Neuronal stem cell (in vitro differentiated cells): ENCODE measurements at regions not wholly inside any gene's neighbourhood (a gene's known extent, or its start where the extent isn't known, plus 50 kb on each side); places are given as distances from the start of the nearest gene placed in this dataset.

Experiments
- DNase-seq: peaks from one replicate; pipeline ENCODE4 v3.0.0-alpha.2; 2013; ENCODE audit warnings: low spot score
- H2AFZ ChIP-seq: one replicate; pipeline ENCODE4 v1.6.1; 2013; ENCODE audit warnings: mild to moderate bottlenecking, low read length, inconsistent platforms
- H2AK5ac ChIP-seq: 2 replicates; pipeline ENCODE4 v1.6.1; 2013; ENCODE audit warnings: low read depth, mild to moderate bottlenecking, inconsistent platforms, low read length, moderate library complexity, mixed read lengths
- H2BK120ac ChIP-seq: 2 replicates; pipeline ENCODE4 v1.6.1; 2013; ENCODE audit warnings: low read depth, mild to moderate bottlenecking, inconsistent platforms, low read length, moderate library complexity, mixed read lengths
- H2BK12ac ChIP-seq: one replicate; pipeline ENCODE4 v1.6.1; 2013; ENCODE audit warnings: low read length, inconsistent platforms
- H2BK15ac ChIP-seq: 2 replicates; pipeline ENCODE4 v1.6.1; 2013; ENCODE audit warnings: mild to moderate bottlenecking, low read length, inconsistent platforms, mixed read lengths
- H2BK5ac ChIP-seq: one replicate; pipeline ENCODE4 v1.6.1; 2013; ENCODE audit warnings: inconsistent platforms, mild to moderate bottlenecking, low read length, moderate library complexity
- H3K14ac ChIP-seq: one replicate; pipeline ENCODE4 v1.6.1; 2013; ENCODE audit warnings: low read length, inconsistent platforms
- H3K18ac ChIP-seq: 2 replicates; pipeline ENCODE4 v1.6.1; 2013; ENCODE audit warnings: low read length, inconsistent platforms
- H3K23ac ChIP-seq: 2 replicates; pipeline ENCODE4 v1.6.1; 2013; ENCODE audit warnings: low read depth, mild to moderate bottlenecking, mixed read lengths, low read length, inconsistent platforms; ENCODE audit not compliant: poor library complexity
- H3K27ac ChIP-seq: replicated peaks from 3 replicates; pipeline ENCODE4 v1.5.1; 2013; ENCODE audit warnings: low read length, inconsistent platforms
- H3K27me3 ChIP-seq, 3 experiments: 2 replicates each; pipeline ENCODE4 v1.6.1; 2013; ENCODE audit warnings: low read length in 3 of 3, mild to moderate bottlenecking in 2 of 3, inconsistent platforms in 1 of 3, low read depth in 1 of 3, mixed read lengths in 1 of 3, moderate library complexity in 1 of 3; ENCODE audit not compliant: control insufficient read depth in 3 of 3, insufficient read depth in 3 of 3
- H3K36me3 ChIP-seq, 2 donors: replicated peaks in 1 of 2; 2 replicates each; pipeline ENCODE4 v1.6.1; 2013; ENCODE audit warnings: low read length in 2 of 2; ENCODE audit not compliant: control insufficient read depth in 2 of 2, insufficient read depth in 2 of 2
- H3K4ac ChIP-seq: 2 replicates; pipeline ENCODE4 v1.6.1; 2013; ENCODE audit warnings: inconsistent platforms, mild to moderate bottlenecking, low read length, moderate library complexity
- H3K4me1 ChIP-seq, 2 donors: 1 replicate in 1 of 2; 2 replicates in 1 of 2; pipeline ENCODE4 v1.6.1; 2013; ENCODE audit warnings: low read length in 2 of 2, low read depth in 1 of 2; ENCODE audit not compliant: control insufficient read depth in 2 of 2, insufficient read depth in 1 of 2
- H3K4me2 ChIP-seq: one replicate; pipeline ENCODE4 v1.6.1; 2013; ENCODE audit warnings: mild to moderate bottlenecking, low read length, inconsistent platforms; ENCODE audit not compliant: insufficient read depth, poor library complexity, severe bottlenecking
- H3K4me3 ChIP-seq, 2 donors: 2 replicates each; pipeline ENCODE4 v1.5.1; 2013; ENCODE audit warnings: low read length in 2 of 2, mild to moderate bottlenecking in 2 of 2, inconsistent platforms in 1 of 2, moderate library complexity in 1 of 2
- H3K79me1 ChIP-seq: one replicate; pipeline ENCODE4 v1.6.1; 2013; ENCODE audit warnings: low read depth, mild to moderate bottlenecking, inconsistent platforms, low read length, moderate library complexity
- H3K9ac ChIP-seq: one replicate; pipeline ENCODE4 v1.6.1; 2013; ENCODE audit warnings: mild to moderate bottlenecking, low read depth, low read length, inconsistent platforms; ENCODE audit not compliant: poor library complexity
- H3K9me3 ChIP-seq, 2 donors: replicated peaks in 1 of 2; 2 replicates each; pipeline versions ENCODE3 to v1.6.1; 2013; ENCODE audit warnings: low read length in 2 of 2, mild to moderate bottlenecking in 2 of 2, inconsistent platforms in 1 of 2, low read depth in 1 of 2, mixed read lengths in 1 of 2, moderate library complexity in 1 of 2; ENCODE audit not compliant: control insufficient read depth in 2 of 2, insufficient read depth in 1 of 2
- H4K8ac ChIP-seq: one replicate; pipeline ENCODE4 v1.6.1; 2013; ENCODE audit warnings: low read depth, mild to moderate bottlenecking, inconsistent platforms, low read length, moderate library complexity
- H4K91ac ChIP-seq: one replicate; pipeline ENCODE4 v1.6.1; 2013; ENCODE audit warnings: low read length, low read depth, mild to moderate bottlenecking, inconsistent platforms; ENCODE audit not compliant: poor library complexity
- WGBS, 2 donors: extraction: QIAGEN DNeasy Blood & Tissue Kit; methylation state at CpG; one replicate each; pipeline ENCODE4 v1.1.7; 2013; ENCODE audit warnings: missing lambda C conversion rate in 2 of 2, mixed read lengths in 1 of 2; ENCODE audit not compliant: insufficient read length in 2 of 2, insufficient replicate concordance in 1 of 2; ENCODE audit errors: extremely low coverage in 2 of 2; 5-methylcytosine and 5-hydroxymethylcytosine counted together

GRCh38 chrX:1933964-1934363 lies 319.1 kb downstream of the ASMT start:
- Histone ChIP-seq H3K36me3 (no peaks in the 10 kb centered on the region), H2BK120ac (no peak overlapping the region), H3K18ac (no peak overlapping the region), H3K27ac (no peak overlapping the region), H3K79me1 (no peaks in the 10 kb centered on the region), H3K4ac (no peak overlapping the region), H3K14ac (no peak overlapping the region), H2BK15ac (no peak overlapping the region), H4K91ac (no peak overlapping the region), H2AFZ (no peak overlapping the region), H4K8ac (no peak overlapping the region), H3K4me3 (no peak overlapping the region), H3K9ac (no peak overlapping the region), H3K4me1 (peaks cover 0 to 3% of the 10 kb centered on the region in 2 donors), H2AK5ac (no peak overlapping the region), H3K27me3 (no peaks in the 10 kb centered on the region), H3K23ac (no peak overlapping the region), H3K9me3 (peaks cover 0 to 8% of the 10 kb centered on the region in 2 donors), H2BK5ac (no peak overlapping the region), H2BK12ac (no peak overlapping the region), H3K4me2 (no peak overlapping the region)
- DNase-seq: no peak
- WGBS, 2 donors: no CpG with 5 or more reads among the region's 9 CpGs

GRCh38 chrX:1935805-1936204 lies 320.9 kb downstream of the ASMT start:
- Histone ChIP-seq H3K4ac (no peak overlapping the region), H2AFZ (no peak overlapping the region), H3K36me3 (no peaks in the 10 kb centered on the region), H2BK15ac (no peak overlapping the region), H2AK5ac (no peak overlapping the region), H3K27me3 (no peaks in the 10 kb centered on the region), H3K9me3 (peaks cover 0 to 8% of the 10 kb centered on the region in 2 donors), H2BK12ac (no peak overlapping the region), H3K14ac (no peak overlapping the region), H4K91ac (no peak overlapping the region), H3K4me1 (peaks cover 0 to 3% of the 10 kb centered on the region in 2 donors), H3K27ac (no peak overlapping the region), H3K4me3 (no peak overlapping the region), H3K9ac (no peak overlapping the region), H2BK5ac (no peak overlapping the region), H4K8ac (no peak overlapping the region), H3K79me1 (no peaks in the 10 kb centered on the region), H2BK120ac (no peak overlapping the region), H3K4me2 (no peak overlapping the region), H3K18ac (no peak overlapping the region), H3K23ac (no peak overlapping the region)
- DNase-seq: no peak
- WGBS, 2 donors: no CpG with 5 or more reads among the region's 4 CpGs

GRCh38 chrX:1938190-1938589 lies 323.3 kb downstream of the ASMT start:
- Histone ChIP-seq H2AFZ (no peak overlapping the region), H3K18ac (no peak overlapping the region), H3K27ac (no peak overlapping the region), H3K9ac (no peak overlapping the region), H2BK15ac (no peak overlapping the region), H3K9me3 (peaks cover 0 to 8% of the 10 kb centered on the region in 2 donors), H2BK12ac (no peak overlapping the region), H3K14ac (no peak overlapping the region), H2BK5ac (no peak overlapping the region), H2BK120ac (no peak overlapping the region), H3K4me2 (no peak overlapping the region), H3K23ac (no peak overlapping the region), H3K4me3 (no peak overlapping the region), H2AK5ac (no peak overlapping the region), H3K4ac (no peak overlapping the region), H4K8ac (no peak overlapping the region), H3K79me1 (no peaks in the 10 kb centered on the region), H4K91ac (no peak overlapping the region), H3K27me3 (no peaks in the 10 kb centered on the region), H3K4me1 (peaks cover 0 to 6% of the 10 kb centered on the region in 2 donors), H3K36me3 (no peaks in the 10 kb centered on the region)
- WGBS, 2 donors: no CpG with 5 or more reads among the region's 6 CpGs
- no peak for DNase-seq

GRCh38 chrX:1941321-1941720 lies 326.5 kb downstream of the ASMT start:
- no peak overlapping the region for H2BK15ac ChIP-seq
- no peak overlapping the region for H3K18ac ChIP-seq
- peaks cover 0 to 6% of the 10 kb centered on the region in 2 donors for H3K4me1 ChIP-seq
- no peak overlapping the region for H2BK12ac ChIP-seq
- no peak overlapping the region for H3K27ac ChIP-seq
- no peak overlapping the region for H2AFZ ChIP-seq
- no peak overlapping the region for H4K91ac ChIP-seq
- no peak overlapping the region for H3K4me2 ChIP-seq
- WGBS, 2 donors: no CpG with 5 or more reads among the region's 6 CpGs
- no peak overlapping the region for H3K4ac ChIP-seq
- no peak for DNase-seq
- no peak overlapping the region for H2BK120ac ChIP-seq
- no peaks in the 10 kb centered on the region for H3K27me3 ChIP-seq
- H3K36me3 ChIP-seq: no peaks in the 10 kb centered on the region
- H3K4me3 ChIP-seq: no peak overlapping the region
- no peaks in the 10 kb centered on the region for H3K79me1 ChIP-seq
- no peak overlapping the region for H4K8ac ChIP-seq
- H3K23ac ChIP-seq: no peak overlapping the region
- no peak overlapping the region for H2AK5ac ChIP-seq
- no peak overlapping the region for H2BK5ac ChIP-seq
- H3K9me3 ChIP-seq: peaks cover 0 to 8% of the 10 kb centered on the region in 2 donors
- no peak overlapping the region for H3K14ac ChIP-seq
- H3K9ac ChIP-seq: no peak overlapping the region
